ENCODE measurements at regions not wholly inside any gene's neighbourhood (a gene's known extent, or its start where the extent isn't known, plus 50 kb on each side); places are given as distances from the start of the nearest gene placed in this dataset.

- Histone ChIP-seq H3K4me3 (ENCODE audit: control insufficient read depth in 2 of 3, extremely low read depth in 1 of 3, insufficient read depth in 2 of 3, low read depth in 1 of 3, low read length in 3 of 3) (no peak overlapping the region), H2AFZ (ENCODE audit: control insufficient read depth, low read length) (no peak overlapping the region), H3K27me3 (ENCODE audit: control insufficient read depth, extremely low read depth, insufficient read depth, low read length) (no peaks in the 10 kb centered on the region), H3K4me1 (ENCODE audit: control insufficient read depth, extremely low read depth, insufficient read depth, low read length) (no peaks in the 10 kb centered on the region), H3K79me2 (ENCODE audit: control insufficient read depth, insufficient read depth, low read length) (no peaks in the 10 kb centered on the region), H3K9ac (ENCODE audit: control insufficient read depth, extremely low read depth, insufficient read depth, low read length) (no peak overlapping the region), H3K4me2 (ENCODE audit: control insufficient read depth, extremely low read depth, insufficient read depth, low read depth, low read length) (no peak overlapping the region), H3K27ac (ENCODE audit: control insufficient read depth, insufficient read depth, low read length) (no peak overlapping the region), H3K9me3 (ENCODE audit: control insufficient read depth, low read depth, low read length) (no peaks in the 10 kb centered on the region), H3K36me3 (ENCODE audit: control insufficient read depth in 2 of 2, extremely low read depth in 1 of 2, insufficient read depth in 2 of 2, low read length in 2 of 2) (no peaks in the 10 kb centered on the region), H3K9me1 (ENCODE audit: control insufficient read depth, extremely low read depth, insufficient read depth, low read length) (no peaks in the 10 kb centered on the region), H4K20me1 (ENCODE audit: control insufficient read depth, extremely low read depth, insufficient read depth, low read length) (no peaks in the 10 kb centered on the region)
- dilution Hi-C loops (cut with MboI; ENCODE audit: extremely low pct_ligation_motif_present, low sequenced_read_pairs), result no loop called here
- no peak for TF ChIP-seq EZH2 (IDR thresholded peaks at IDR 0.05; ENCODE audit: low read length)
- TF ChIP-seq CTCF (optimal IDR thresholded peaks at IDR 0.05 in 1 of 3, IDR thresholded peaks at IDR 0.05 in 1 of 3, conservative IDR thresholded peaks at IDR 0.05 in 1 of 3; ENCODE audit: extremely low read depth in 1 of 3, insufficient read depth in 2 of 3, low read length in 3 of 3), result no peak
- no peak for DNase-seq (ENCODE audit: low read depth, low spot score)
- no peak for FAIRE-seq
Measured at GRCh38 chr15:61685971-61686370, 374.3 kb downstream of the VPS13C start.

GRCh38 chr15:61685534-61685933 lies 374.7 kb downstream of the VPS13C start:
- Histone ChIP-seq H3K36me3 (ENCODE audit: control insufficient read depth in 2 of 2, extremely low read depth in 1 of 2, insufficient read depth in 2 of 2, low read length in 2 of 2) (no peaks in the 10 kb centered on the region), H2AFZ (ENCODE audit: control insufficient read depth, low read length) (no peak overlapping the region), H3K27ac (ENCODE audit: control insufficient read depth, insufficient read depth, low read length) (no peak overlapping the region), H3K4me2 (ENCODE audit: control insufficient read depth, extremely low read depth, insufficient read depth, low read depth, low read length) (no peak overlapping the region), H3K9ac (ENCODE audit: control insufficient read depth, extremely low read depth, insufficient read depth, low read length) (no peak overlapping the region), H3K79me2 (ENCODE audit: control insufficient read depth, insufficient read depth, low read length) (no peaks in the 10 kb centered on the region), H4K20me1 (ENCODE audit: control insufficient read depth, extremely low read depth, insufficient read depth, low read length) (no peaks in the 10 kb centered on the region), H3K9me3 (ENCODE audit: control insufficient read depth, low read depth, low read length) (no peaks in the 10 kb centered on the region), H3K4me3 (ENCODE audit: control insufficient read depth in 2 of 3, extremely low read depth in 1 of 3, insufficient read depth in 2 of 3, low read depth in 1 of 3, low read length in 3 of 3) (no peak overlapping the region), H3K4me1 (ENCODE audit: control insufficient read depth, extremely low read depth, insufficient read depth, low read length) (no peaks in the 10 kb centered on the region), H3K9me1 (ENCODE audit: control insufficient read depth, extremely low read depth, insufficient read depth, low read length) (no peaks in the 10 kb centered on the region), H3K27me3 (ENCODE audit: control insufficient read depth, extremely low read depth, insufficient read depth, low read length) (no peaks in the 10 kb centered on the region)
- dilution Hi-C loops (cut with MboI; ENCODE audit: extremely low pct_ligation_motif_present, low sequenced_read_pairs), result no loop called here
- TF ChIP-seq CTCF (optimal IDR thresholded peaks at IDR 0.05 in 1 of 3, IDR thresholded peaks at IDR 0.05 in 1 of 3, conservative IDR thresholded peaks at IDR 0.05 in 1 of 3; ENCODE audit: extremely low read depth in 1 of 3, insufficient read depth in 2 of 3, low read length in 3 of 3), result no peak
- FAIRE-seq (no peak), DNase-seq (ENCODE audit: low read depth, low spot score) (no peak)

All from keratinocyte (primary cell).